Neural progenitor cell (in vitro differentiated cells): ENCODE measurements at regions not wholly inside any gene's neighbourhood (a gene's known extent, or its start where the extent isn't known, plus 50 kb on each side); places are given as distances from the start of the nearest gene placed in this dataset.

Experiments used
- DNase-seq: peaks from one replicate; pipeline ENCODE4 v3.0.0-alpha.2; 2016; ENCODE audit warnings: low spot score
- H2AFZ ChIP-seq: fragments of 200-600 bp; sonication (generic); replicated peaks from 2 replicates; pipeline ENCODE4 v1.6.1; 2016; ENCODE audit warnings: antibody characterized with exemption
- H3F3A ChIP-seq: fragments of 200-600 bp; sonication (generic); 2 replicates; pipeline ENCODE4 v1.6.1; 2016; ENCODE audit warnings: antibody characterized with exemption, low read depth
- H3K27ac ChIP-seq: fragments of 200-600 bp; sonication (generic); 2 replicates; pipeline ENCODE4 v1.5.1; 2016; ENCODE audit warnings: mild to moderate bottlenecking
- H3K27me3 ChIP-seq: fragments of 200-600 bp; sonication (generic); 2 replicates; pipeline ENCODE4 v1.6.1; 2016; ENCODE audit warnings: mild to moderate bottlenecking, moderate library complexity
- H3K36me3 ChIP-seq: fragments of 200-600 bp; sonication (generic); 2 replicates; pipeline ENCODE4 v1.5.1; 2016
- H3K4me1 ChIP-seq: fragments of 200-600 bp; sonication (generic); 2 replicates; pipeline ENCODE4 v1.6.1; 2016; ENCODE audit warnings: mixed run types
- H3K4me2 ChIP-seq: fragments of 200-600 bp; sonication (generic); 2 replicates; pipeline ENCODE4 v1.6.1; 2016
- H3K4me3 ChIP-seq: fragments of 200-600 bp; sonication (generic); 2 replicates; pipeline ENCODE4 v1.5.1; 2016
- H3K79me2 ChIP-seq: fragments of 200-600 bp; sonication (generic); 2 replicates; pipeline ENCODE4 v1.6.1; 2016; ENCODE audit warnings: low read depth
- H3K9ac ChIP-seq: fragments of 200-600 bp; sonication (generic); 2 replicates; pipeline ENCODE4 v1.6.1; 2016
- H3K9me3 ChIP-seq: fragments of 200-600 bp; sonication (generic); 2 replicates; pipeline ENCODE4 v1.5.1; 2016; ENCODE audit warnings: low read depth
- H4K20me1 ChIP-seq: fragments of 200-600 bp; sonication (generic); 2 replicates; pipeline ENCODE4 v1.6.1; 2016; ENCODE audit warnings: low read depth
- H3K27ac Mint-ChIP-seq: 3 replicates; pipeline ENCODE4 v1.8.0; 2021; ENCODE audit warnings: mixed read lengths
- H3K27me3 Mint-ChIP-seq: 2 replicates; pipeline ENCODE4 v1.8.0; 2022; ENCODE audit warnings: low read depth, mild to moderate bottlenecking, inconsistent platforms, moderate library complexity, mixed read lengths; ENCODE audit not compliant: insufficient read depth
- H3K36me3 Mint-ChIP-seq: 3 replicates; pipeline ENCODE4 v1.8.0; 2021; ENCODE audit warnings: mixed read lengths
- H3K4me1 Mint-ChIP-seq: 3 replicates; pipeline ENCODE4 v1.8.0; 2021; ENCODE audit warnings: mixed read lengths
- H3K4me3 Mint-ChIP-seq: 3 replicates; pipeline ENCODE4 v1.8.0; 2021; ENCODE audit warnings: mild to moderate bottlenecking, moderate library complexity, mixed read lengths
- H3K9me3 Mint-ChIP-seq: 3 replicates; pipeline ENCODE4 v1.8.0; 2020; ENCODE audit warnings: mixed read lengths
- EZH2 ChIP-seq: fragments of 200-600 bp; sonication (generic); IDR thresholded peaks from 2 replicates; pipeline ENCODE4 v1.6.1; 2017; ENCODE audit warnings: antibody characterized with exemption, mild to moderate bottlenecking, moderate library complexity
- EZH2phosphoT487 ChIP-seq: fragments of 200-600 bp; sonication (generic); IDR thresholded peaks from 2 replicates; pipeline ENCODE4 v1.6.1; 2017; ENCODE audit warnings: antibody characterized with exemption
- TF ChIP-seq, protein P1 (sequence below): fragments of 200-600 bp; sonication (generic); IDR thresholded peaks from 2 replicates; pipeline ENCODE4 v1.5.1; 2017; ENCODE audit warnings: antibody characterized with exemption, mild to moderate bottlenecking

DNA sequence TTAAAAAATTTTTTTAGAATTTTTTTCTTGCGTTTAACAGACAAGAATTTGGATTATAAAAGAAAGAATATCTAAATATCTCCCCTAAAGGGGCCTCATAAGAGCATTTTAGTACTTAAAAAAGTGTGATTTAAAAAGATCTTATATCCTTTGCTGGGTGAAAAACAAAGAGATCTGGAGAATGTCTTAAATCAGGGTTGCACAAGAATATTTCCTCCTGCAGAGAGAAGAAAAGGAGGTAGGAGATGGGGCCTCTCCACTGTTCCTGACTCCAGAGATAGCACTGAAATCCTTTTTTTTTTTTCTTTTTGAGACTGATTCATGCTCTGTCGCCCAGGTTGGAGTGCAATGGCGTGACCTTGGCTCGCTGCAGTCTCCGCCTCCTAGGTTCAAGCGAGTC, 68.5 kb upstream of the OSR1 start:
- no peaks in the 10 kb centered on the region for H3K79me2 ChIP-seq
- H4K20me1 ChIP-seq: no peaks in the 10 kb centered on the region
- H3K9ac ChIP-seq: no peak overlapping the region
- Mint-ChIP-seq H3K27ac (no peak overlapping the region), H3K9me3 (no peaks in the 10 kb centered on the region), H3K4me3 (no peak overlapping the region), H3K27me3 (no peaks in the 10 kb centered on the region), H3K4me1 (peaks cover 10% of the 10 kb centered on the region), H3K36me3 (no peaks in the 10 kb centered on the region)
- no peak overlapping the region for H3K4me3 ChIP-seq
- DNase-seq: no peak
- H2AFZ ChIP-seq: no peak overlapping the region
- H3K27me3 ChIP-seq: no peaks in the 10 kb centered on the region
- no peak overlapping the region for H3K27ac ChIP-seq
- no peaks in the 10 kb centered on the region for H3K36me3 ChIP-seq
- TF ChIP-seq EZH2 (no peak), EZH2phosphoT487 (no peak)
- TF ChIP-seq, protein P1, sequence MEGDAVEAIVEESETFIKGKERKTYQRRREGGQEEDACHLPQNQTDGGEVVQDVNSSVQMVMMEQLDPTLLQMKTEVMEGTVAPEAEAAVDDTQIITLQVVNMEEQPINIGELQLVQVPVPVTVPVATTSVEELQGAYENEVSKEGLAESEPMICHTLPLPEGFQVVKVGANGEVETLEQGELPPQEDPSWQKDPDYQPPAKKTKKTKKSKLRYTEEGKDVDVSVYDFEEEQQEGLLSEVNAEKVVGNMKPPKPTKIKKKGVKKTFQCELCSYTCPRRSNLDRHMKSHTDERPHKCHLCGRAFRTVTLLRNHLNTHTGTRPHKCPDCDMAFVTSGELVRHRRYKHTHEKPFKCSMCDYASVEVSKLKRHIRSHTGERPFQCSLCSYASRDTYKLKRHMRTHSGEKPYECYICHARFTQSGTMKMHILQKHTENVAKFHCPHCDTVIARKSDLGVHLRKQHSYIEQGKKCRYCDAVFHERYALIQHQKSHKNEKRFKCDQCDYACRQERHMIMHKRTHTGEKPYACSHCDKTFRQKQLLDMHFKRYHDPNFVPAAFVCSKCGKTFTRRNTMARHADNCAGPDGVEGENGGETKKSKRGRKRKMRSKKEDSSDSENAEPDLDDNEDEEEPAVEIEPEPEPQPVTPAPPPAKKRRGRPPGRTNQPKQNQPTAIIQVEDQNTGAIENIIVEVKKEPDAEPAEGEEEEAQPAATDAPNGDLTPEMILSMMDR: no peak
- H3K9me3 ChIP-seq: no peaks in the 10 kb centered on the region
- H3F3A ChIP-seq: no peaks in the 10 kb centered on the region
- no peaks in the 10 kb centered on the region for H3K4me1 ChIP-seq
- H3K4me2 ChIP-seq: no peak overlapping the region

- Histone ChIP-seq H4K20me1 (no peaks in the 10 kb centered on the region), H3K4me3 (no peak overlapping the region), H3K9me3 (no peaks in the 10 kb centered on the region), H3K4me1 (no peaks in the 10 kb centered on the region), H3K27ac (no peak overlapping the region), H3K36me3 (no peaks in the 10 kb centered on the region), H2AFZ (no peak overlapping the region), H3K4me2 (no peak overlapping the region), H3F3A (no peaks in the 10 kb centered on the region), H3K9ac (no peak overlapping the region), H3K79me2 (no peaks in the 10 kb centered on the region), H3K27me3 (no peaks in the 10 kb centered on the region)
- Mint-ChIP-seq H3K27me3 (no peaks in the 10 kb centered on the region), H3K9me3 (no peaks in the 10 kb centered on the region), H3K36me3 (no peaks in the 10 kb centered on the region), H3K4me3 (no peak overlapping the region), H3K4me1 (peaks cover 10% of the 10 kb centered on the region), H3K27ac (no peak overlapping the region)
- TF ChIP-seq EZH2phosphoT487 (no peak), EZH2 (no peak)
- TF ChIP-seq, protein P1: no peak
- DNase-seq: no peak
Observed at GRCh38 chr2:19426144-19426543, 67.7 kb upstream of the OSR1 start.

GRCh38 chr2:19425419-19425818, 67.0 kb upstream of the OSR1 start:
- Histone ChIP-seq H3K9me3 (no peaks in the 10 kb centered on the region), H4K20me1 (no peaks in the 10 kb centered on the region), H3K79me2 (no peaks in the 10 kb centered on the region), H3K4me2 (no peak overlapping the region), H3F3A (no peaks in the 10 kb centered on the region), H3K4me3 (no peak overlapping the region), H3K27ac (no peak overlapping the region), H2AFZ (no peak overlapping the region), H3K9ac (no peak overlapping the region), H3K27me3 (no peaks in the 10 kb centered on the region), H3K36me3 (no peaks in the 10 kb centered on the region), H3K4me1 (no peaks in the 10 kb centered on the region)
- no peak overlapping the region for H3K27ac Mint-ChIP-seq
- H3K9me3 Mint-ChIP-seq: no peaks in the 10 kb centered on the region
- H3K4me3 Mint-ChIP-seq: no peak overlapping the region
- H3K36me3 Mint-ChIP-seq: no peaks in the 10 kb centered on the region
- H3K27me3 Mint-ChIP-seq: no peaks in the 10 kb centered on the region
- no peak for DNase-seq
- H3K4me1 Mint-ChIP-seq: peaks cover 10% of the 10 kb centered on the region
- TF ChIP-seq EZH2phosphoT487 (no peak), EZH2 (no peak)
- TF ChIP-seq, protein P1: no peak
